H1 (cell line): ENCODE measurements at regions not wholly inside any gene's neighbourhood (a gene's known extent, or its start where the extent isn't known, plus 50 kb on each side); places are given as distances from the start of the nearest gene placed in this dataset.

ENCODE experiments used
- CTCF ChIA-PET: fragments of 300-600 bp; sonication (Branson Sonifier 250); formaldehyde crosslinking; loops from one replicate; lab custom pipeline; 2021; ENCODE audit not compliant: partially characterized antibody; lab: Charles Lee
- POLR2A ChIA-PET: fragments of 300-600 bp; sonication (Branson Sonifier 250); formaldehyde crosslinking; loops from one replicate; lab custom pipeline; 2021; ENCODE audit warnings: inconsistent platforms; ENCODE audit not compliant: partially characterized antibody; lab: Charles Lee
- DNase-seq, 2 experiments: peaks; one replicate each; pipeline versions ENCODE4 v3.0.0 to v3.0.0-alpha.2; 2010 to 2022; ENCODE audit warnings: low spot score in 2 of 2, low read depth in 1 of 2, mixed read lengths in 1 of 2
- FAIRE-seq: peaks from 2 replicates; lab custom pipeline; 2011; peaks lifted over from hg19 to GRCh38; lab: Jason Lieb, UNC
- H2AFZ ChIP-seq: 2 replicates; pipeline ENCODE4 v1.8.1; 2012; ENCODE audit warnings: low read length, inconsistent platforms
- H2AK5ac ChIP-seq: 2 replicates; pipeline ENCODE4 v1.6.1; 2013; ENCODE audit warnings: low read depth, low read length
- H2BK120ac ChIP-seq: replicated peaks from 2 replicates; pipeline ENCODE3; 2013; ENCODE audit warnings: low read depth, low read length, inconsistent platforms
- H2BK12ac ChIP-seq: 2 replicates; pipeline ENCODE4 v1.6.1; 2013; ENCODE audit warnings: low read depth, low read length
- H2BK15ac ChIP-seq: 2 replicates; pipeline ENCODE4 v1.6.1; 2013; ENCODE audit warnings: low read length
- H2BK20ac ChIP-seq: 2 replicates; pipeline ENCODE4 v1.6.1; 2013; ENCODE audit warnings: low read length
- H2BK5ac ChIP-seq: 2 replicates; pipeline ENCODE4 v1.6.1; 2013; ENCODE audit warnings: low read depth, low read length
- H3K14ac ChIP-seq: 2 replicates; pipeline ENCODE4 v1.6.1; 2013; ENCODE audit warnings: inconsistent platforms; ENCODE audit not compliant: insufficient read length
- H3K18ac ChIP-seq: 2 replicates; pipeline ENCODE4 v1.6.1; 2013; ENCODE audit warnings: low read length; ENCODE audit errors: extremely low read depth
- H3K23ac ChIP-seq: 2 replicates; pipeline ENCODE4 v1.6.1; 2013; ENCODE audit warnings: inconsistent platforms; ENCODE audit not compliant: insufficient read length
- H3K23me2 ChIP-seq: 2 replicates; pipeline ENCODE4 v1.6.1; 2013; ENCODE audit warnings: low read depth, low read length
- H3K27ac ChIP-seq: 2 replicates; pipeline ENCODE4 v1.6.1; 2011; ENCODE audit warnings: low read depth, low read length, inconsistent platforms
- H3K27me3 ChIP-seq, 4 experiments: replicated peaks in 1 of 4; 1 replicate in 1 of 4; 2 replicates in 3 of 4; pipeline versions ENCODE4 v1.6.1 to v1.8.1; 2011 to 2013; ENCODE audit warnings: low read length in 3 of 4, mild to moderate bottlenecking in 3 of 4, inconsistent platforms in 2 of 4, mixed read lengths in 2 of 4, moderate library complexity in 1 of 4; ENCODE audit not compliant: control insufficient read depth in 3 of 4, insufficient read depth in 3 of 4; ENCODE audit errors: extremely low read depth in 1 of 4
- H3K36me3 ChIP-seq, 4 experiments: 2 replicates each; pipeline versions ENCODE4 v1.6.1 to v1.8.1; 2011 to 2013; ENCODE audit warnings: mild to moderate bottlenecking in 4 of 4, low read length in 3 of 4, moderate library complexity in 2 of 4, control low read depth in 1 of 4, inconsistent platforms in 1 of 4; ENCODE audit not compliant: insufficient read depth in 4 of 4, control insufficient read depth in 2 of 4
- H3K4ac ChIP-seq: replicated peaks from 2 replicates; pipeline ENCODE3; 2013; ENCODE audit warnings: low read length, low read depth, mixed read lengths, inconsistent platforms; ENCODE audit not compliant: insufficient read length
- H3K4me1 ChIP-seq, 4 experiments: replicated peaks in 1 of 4; 1 replicate in 1 of 4; 2 replicates in 3 of 4; pipeline versions ENCODE4 v1.6.1 to v1.8.1; 2011 to 2013; ENCODE audit warnings: low read length in 3 of 4, inconsistent platforms in 2 of 4, mixed read lengths in 1 of 4; ENCODE audit not compliant: insufficient read depth in 4 of 4, control insufficient read depth in 3 of 4
- H3K4me2 ChIP-seq, 2 experiments: 2 replicates each; pipeline versions ENCODE4 v1.6.1 to v1.8.1; 2011 to 2013; ENCODE audit warnings: low read depth in 2 of 2, low read length in 2 of 2, control low read depth in 1 of 2, inconsistent platforms in 1 of 2, mild to moderate bottlenecking in 1 of 2; ENCODE audit not compliant: insufficient read depth in 1 of 2
- H3K4me3 ChIP-seq, 4 experiments: fragments of 200-600, 300-600 bp in 1 of 4; sonication (generic), shearing (Covaris generic), sonication (Bioruptor Twin) in 1 of 4; 2 replicates each; pipeline versions ENCODE4 v1.5.1 to v1.8.1; 2011 to 2016; ENCODE audit warnings: low read length in 4 of 4, low read depth in 3 of 4, control low read depth in 2 of 4, inconsistent platforms in 2 of 4, mild to moderate bottlenecking in 2 of 4, mixed read lengths in 1 of 4, moderate library complexity in 1 of 4; ENCODE audit not compliant: insufficient read depth in 2 of 4; ENCODE audit errors: extremely low read depth in 1 of 4
- H3K56ac ChIP-seq: replicated peaks from 2 replicates; pipeline ENCODE3; 2013; ENCODE audit warnings: low read depth, mild to moderate bottlenecking, mixed read lengths, low read length, inconsistent platforms; ENCODE audit not compliant: insufficient read length
- H3K79me1 ChIP-seq: 2 replicates; pipeline ENCODE4 v1.6.1; 2013; ENCODE audit warnings: low read depth, low read length, control low read depth
- H3K79me2 ChIP-seq, 2 experiments: 2 replicates each; pipeline versions ENCODE4 v1.6.1 to v1.8.1; 2012 to 2013; ENCODE audit warnings: low read length in 2 of 2, mild to moderate bottlenecking in 2 of 2, inconsistent platforms in 1 of 2; ENCODE audit not compliant: insufficient read depth in 2 of 2, control insufficient read depth in 1 of 2
- H3K9ac ChIP-seq, 4 experiments: replicated peaks in 1 of 4; 1 replicate in 1 of 4; 2 replicates in 3 of 4; pipeline versions ENCODE4 v1.6.1 to v1.8.1; 2011 to 2013; ENCODE audit warnings: low read depth in 3 of 4, low read length in 3 of 4, control low read depth in 2 of 4, mild to moderate bottlenecking in 2 of 4, moderate library complexity in 2 of 4, inconsistent platforms in 1 of 4; ENCODE audit errors: extremely low read depth in 1 of 4
- H3K9me3 ChIP-seq, 2 experiments: 2 replicates each; pipeline versions ENCODE4 v1.6.1 to v1.8.1; 2012 to 2013; ENCODE audit warnings: mild to moderate bottlenecking in 2 of 2, moderate library complexity in 2 of 2, control low read depth in 1 of 2, inconsistent platforms in 1 of 2, low read depth in 1 of 2, low read length in 1 of 2, mixed read lengths in 1 of 2; ENCODE audit not compliant: insufficient read depth in 2 of 2
- H4K20me1 ChIP-seq, 2 experiments: replicated peaks in 1 of 2; 2 replicates each; pipeline versions ENCODE3 to v1.8.1; 2011 to 2013; ENCODE audit warnings: inconsistent platforms in 2 of 2, low read length in 2 of 2, mild to moderate bottlenecking in 1 of 2; ENCODE audit not compliant: insufficient read depth in 2 of 2, control insufficient read depth in 1 of 2
- H4K5ac ChIP-seq: 2 replicates; pipeline ENCODE4 v1.6.1; 2013; ENCODE audit warnings: low read length, low read depth, mixed read lengths, inconsistent platforms; ENCODE audit not compliant: insufficient read length
- H4K8ac ChIP-seq: 2 replicates; pipeline ENCODE4 v1.8.0; 2013; ENCODE audit warnings: mild to moderate bottlenecking, moderate library complexity, low read length, inconsistent platforms; ENCODE audit not compliant: insufficient read depth; ENCODE audit errors: extremely low read depth
- H4K91ac ChIP-seq: replicated peaks from 2 replicates; pipeline ENCODE3; 2013; ENCODE audit warnings: low read length, mixed read lengths, inconsistent platforms; ENCODE audit not compliant: insufficient read length
- BACH1 ChIP-seq: IDR thresholded peaks from 2 replicates; pipeline ENCODE4 v1.6.1; 2012; ENCODE audit warnings: low read length, improper control_type of control experiment
- CREB1 ChIP-seq: IDR thresholded peaks from 2 replicates; pipeline ENCODE4 v1.6.1; 2012; ENCODE audit warnings: inconsistent platforms
- HDAC2 ChIP-seq, 2 experiments: fragments of 300-600 bp in 1 of 2; sonication (generic) in 1 of 2; IDR thresholded peaks; 2 replicates each; pipeline ENCODE4 v1.6.1; 2011 to 2012; ENCODE audit warnings: low read depth in 2 of 2, low read length in 2 of 2, mild to moderate bottlenecking in 2 of 2, moderate library complexity in 2 of 2, borderline replicate concordance in 1 of 2, inconsistent platforms in 1 of 2
- HDAC6 ChIP-seq: IDR thresholded peaks from one replicate; pipeline ENCODE4 v1.7.1; 2012; ENCODE audit warnings: low read depth, mild to moderate bottlenecking, inconsistent platforms, low read length, moderate library complexity
- KDM4A ChIP-seq: IDR thresholded peaks from one replicate; pipeline ENCODE4 v1.7.1; 2012; ENCODE audit warnings: low read depth, mild to moderate bottlenecking, moderate library complexity, low read length, inconsistent platforms; ENCODE audit not compliant: severe bottlenecking
- WGBS, 2 experiments: shearing (Covaris generic) in 1 of 2; methylation state at CpG; one replicate each; pipeline versions ENCODE4 v1.1.6 to v1.1.7; 2013 to 2015; ENCODE audit warnings: low lambda C conversion rate in 2 of 2, mixed read lengths in 2 of 2, inconsistent platforms in 1 of 2, low coverage in 1 of 2, missing lambda C conversion rate in 1 of 2; ENCODE audit not compliant: insufficient replicate concordance in 2 of 2, insufficient coverage in 1 of 2, insufficient read length in 1 of 2; ENCODE audit errors: extremely low coverage in 1 of 2, missing lambda C conversion rate in 1 of 2; 5-methylcytosine and 5-hydroxymethylcytosine counted together

DNA sequence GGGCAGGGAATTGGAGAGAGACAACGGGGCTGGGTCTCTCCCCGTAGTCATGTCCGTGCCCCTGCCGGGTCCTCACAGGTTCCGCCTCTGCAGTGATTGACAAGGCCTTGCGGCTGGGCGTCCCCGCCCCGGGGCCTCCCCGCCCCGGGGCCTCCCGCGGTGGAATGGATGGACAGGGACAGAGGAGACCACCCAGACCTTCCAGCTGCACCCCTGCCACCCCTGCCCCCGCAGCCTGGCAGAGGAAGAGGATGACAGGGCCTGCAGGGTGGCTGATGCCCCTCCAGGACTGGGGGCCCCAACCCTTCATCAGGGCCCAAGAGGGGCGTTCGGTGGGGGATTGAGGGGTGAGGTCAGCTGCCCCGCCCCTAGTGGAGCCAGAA, 216.4 kb upstream of the CIBAR2 start:
- H3K27me3 ChIP-seq: peaks cover 17 to 37% (median 31%) of the 10 kb centered on the region in 4 experiments
- peak overlapping the region; percentile 90; the same call in 1 of the 2 replicates for H2BK5ac ChIP-seq
- H4K8ac ChIP-seq: no peak overlapping the region; the same call in none of the 2 replicates
- FAIRE-seq: no peak
- no peak overlapping the region for H3K9ac ChIP-seq
- H3K4me1 ChIP-seq: peaks cover 4 to 38% (median 31%) of the 10 kb centered on the region in 4 experiments
- H3K23ac ChIP-seq: no peak overlapping the region
- no peaks in the 10 kb centered on the region; the same call in 1 of the 2 replicates for H3K23me2 ChIP-seq
- peaks cover 8 to 17% of the 10 kb centered on the region in 2 experiments for H4K20me1 ChIP-seq
- H3K4ac ChIP-seq: peak overlapping the region; percentile 32
- peaks cover 0 to 8% of the 10 kb centered on the region in 2 experiments; a peak in 1 of 4 replicates for H3K9me3 ChIP-seq
- CTCF ChIA-PET: interaction anchor here (0.7 to 1.9 kb wide), 12 partner anchors 10 to 213 kb away, joined by 3 to 8 read pairs (median 4); no protein-coding TSS in a partner anchor
- WGBS, 2 experiments: 0% methylated on average over 8 of the region's 17 CpGs; no CpG with 5 or more reads in 1 of the 2 experiments
- peak overlapping the region; percentile 61 for H2BK120ac ChIP-seq
- peak overlapping the region; percentile 74 for H3K56ac ChIP-seq
- peak overlapping the region; percentile 64 to 69 for H3K4me2 ChIP-seq
- H3K14ac ChIP-seq: no peak overlapping the region
- H3K36me3 ChIP-seq: no peaks in the 10 kb centered on the region
- H3K18ac ChIP-seq: peak overlapping the region; percentile 93
- peak overlapping the region; percentile 90 for H4K91ac ChIP-seq
- H3K79me1 ChIP-seq: no peaks in the 10 kb centered on the region
- peak overlapping the region; percentile 74 for H4K5ac ChIP-seq
- no peak overlapping the region for H2BK15ac ChIP-seq
- H3K4me3 ChIP-seq: peak overlapping the region in 3 of 4 experiments; percentile 31 to 53 (median 50); a peak in 6 of 8 replicates
- POLR2A ChIA-PET: interaction anchor here (0.9 to 1.4 kb wide), 3 partner anchors 13 to 42 kb away, joined by 3 to 4 read pairs (median 3); no protein-coding TSS in a partner anchor
- H2BK12ac ChIP-seq: no peak overlapping the region
- H2BK20ac ChIP-seq: peak overlapping the region; percentile 90; the same call in 1 of the 2 replicates
- no peak overlapping the region for H2AK5ac ChIP-seq
- no peak overlapping the region for H2AFZ ChIP-seq
- peak in 1 of 2 experiments; percentile 87 for DNase-seq
- H3K27ac ChIP-seq: peak overlapping the region; percentile 40; the same call in 1 of the 2 replicates
- 0 out of 4 replicates have a peak, but pooled peaks of 1 of the 2 experiments have one; percentile 1 for TF ChIP-seq HDAC2 (IDR thresholded peaks at IDR 0.05; ENCODE audit: borderline replicate concordance in 1 of 2, low read depth in 2 of 2, low read length in 2 of 2)
- TF ChIP-seq CREB1: 0 out of 2 replicates have a peak, but pooled peaks have one; percentile 3
- TF ChIP-seq HDAC6: no peak
- no peak for TF ChIP-seq BACH1
- TF ChIP-seq KDM4A: peak; percentile 28
- no peaks in the 10 kb centered on the region for H3K79me2 ChIP-seq
